ENCODE measurements at regions not wholly inside any gene's neighbourhood (a gene's known extent, or its start where the extent isn't known, plus 50 kb on each side); places are given as distances from the start of the nearest gene placed in this dataset.

DNA sequence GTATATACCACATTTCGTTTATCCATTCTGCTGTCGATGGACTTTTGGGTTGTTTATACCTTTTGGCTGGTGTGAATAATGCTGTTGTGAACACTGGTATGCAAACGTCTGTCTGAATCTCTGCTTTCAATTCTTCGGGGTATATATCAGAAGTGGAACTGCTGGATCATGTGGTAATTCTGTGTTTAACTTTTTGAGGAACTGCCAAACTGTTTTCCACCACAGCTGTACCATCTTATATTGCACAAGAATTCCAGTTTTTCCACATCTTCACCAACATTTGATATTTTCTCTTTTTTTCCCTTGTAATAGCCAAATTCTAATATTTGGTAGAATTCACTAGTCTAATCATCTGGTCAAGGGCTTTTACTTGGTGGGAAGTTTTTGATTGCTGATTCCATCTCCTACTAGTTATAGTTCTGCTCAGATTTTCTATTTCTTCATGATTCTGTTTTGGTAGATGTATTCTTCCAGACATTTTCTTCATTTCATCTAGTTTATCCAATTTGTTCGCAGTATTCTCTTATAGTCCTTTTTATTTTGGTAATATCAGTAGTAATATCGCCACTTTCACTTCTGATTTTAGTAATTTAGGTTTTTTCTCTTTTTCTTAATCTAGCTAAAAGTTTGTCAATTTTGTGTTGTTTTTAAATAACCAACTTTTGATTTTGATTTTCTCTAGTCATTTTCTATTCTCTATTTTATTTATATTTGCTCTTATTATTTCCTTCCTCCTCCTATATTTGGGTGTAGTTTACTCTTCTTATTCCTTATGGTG lies 271.2 kb downstream of the ZEB1 start:
- no peak overlapping the region for H3K4me3 Mint-ChIP-seq
- H3K9me3 Mint-ChIP-seq = peaks cover 10% of the 10 kb centered on the region
- no peak overlapping the region for H3K27ac Mint-ChIP-seq
- no peak for ATAC-seq (replicated peaks)
- no peaks in the 10 kb centered on the region for H3K36me3 Mint-ChIP-seq (ENCODE audit: low read depth)
- peaks cover 34% of the 10 kb centered on the region for H3K27me3 Mint-ChIP-seq
- H3K4me1 Mint-ChIP-seq = no peaks in the 10 kb centered on the region

DNA sequence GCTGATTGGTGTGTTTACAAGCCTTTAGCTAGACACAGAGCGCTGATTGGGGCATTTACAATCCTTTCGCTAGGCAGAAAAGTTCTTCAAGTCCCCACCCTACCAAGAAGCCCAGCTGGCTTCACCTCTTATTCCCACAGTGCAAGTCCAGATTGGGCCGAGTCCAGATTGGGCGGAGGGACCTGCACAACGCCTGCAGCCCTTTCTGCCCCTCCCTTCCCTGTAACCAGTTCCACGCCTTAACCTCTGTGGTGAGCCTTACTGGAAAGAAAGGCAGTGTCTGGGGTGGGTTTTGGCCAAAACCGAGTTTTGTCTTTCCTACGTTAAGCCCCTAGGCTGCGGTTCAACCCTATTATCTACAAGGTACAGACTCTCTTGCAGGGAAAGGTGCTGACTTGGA lies 268.7 kb downstream of the ZEB1 start:
- Mint-ChIP-seq H3K27ac (no peak overlapping the region), H3K9me3 (peaks cover 10% of the 10 kb centered on the region), H3K4me1 (no peaks in the 10 kb centered on the region), H3K27me3 (peaks cover 33% of the 10 kb centered on the region), H3K4me3 (no peak overlapping the region), H3K36me3 (ENCODE audit: low read depth) (no peaks in the 10 kb centered on the region)
- no peak for ATAC-seq (replicated peaks)

DNA sequence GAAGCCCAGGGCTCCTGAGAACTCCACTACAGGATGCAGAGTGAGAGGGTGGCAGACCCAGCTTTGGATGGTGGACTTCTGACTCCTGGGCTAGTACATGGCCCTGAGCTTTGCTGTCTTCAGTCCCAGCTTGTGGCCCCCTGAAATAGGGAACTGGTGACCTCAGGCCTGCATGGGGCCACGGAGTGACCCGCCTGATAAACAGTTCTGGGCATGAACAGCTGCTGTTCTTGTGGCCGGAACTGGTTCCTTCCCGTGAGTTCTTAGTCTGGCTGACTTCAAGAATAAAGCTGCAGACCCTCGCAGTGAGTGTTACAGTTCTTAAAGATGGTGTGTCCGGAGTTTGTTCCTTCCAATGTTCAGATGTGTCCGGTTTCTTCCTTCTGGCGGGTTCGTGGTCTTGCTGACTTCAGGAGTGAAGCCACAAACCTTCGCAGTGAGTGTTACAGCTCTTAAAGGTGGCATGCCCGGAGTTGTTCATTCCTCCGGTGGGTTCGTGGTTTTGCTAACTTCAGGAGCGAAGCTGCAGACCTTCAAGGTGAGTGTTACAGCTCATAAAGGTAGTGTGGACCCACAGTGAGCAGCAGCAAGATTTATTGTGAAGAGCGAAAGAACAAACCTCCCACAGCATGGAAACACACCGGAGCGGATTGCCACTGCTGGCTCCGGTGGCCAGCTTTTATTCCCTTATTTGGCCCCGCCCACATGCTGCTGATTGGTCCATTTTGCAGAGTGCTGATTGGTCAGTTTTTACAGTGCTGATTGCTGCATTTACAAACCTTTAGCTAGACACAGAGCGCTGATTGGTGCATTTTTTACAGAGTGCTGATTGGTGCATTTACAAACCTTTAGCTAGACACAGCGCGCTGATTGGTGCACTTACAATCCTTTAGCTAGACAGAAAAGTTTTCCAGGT lies 268.0 kb downstream of the ZEB1 start:
- Mint-ChIP-seq H3K9me3 (peaks cover 6% of the 10 kb centered on the region), H3K4me1 (no peaks in the 10 kb centered on the region), H3K27ac (no peak overlapping the region), H3K4me3 (peak overlapping the region; percentile 12), H3K27me3 (peaks cover 29% of the 10 kb centered on the region), H3K36me3 (ENCODE audit: low read depth) (no peaks in the 10 kb centered on the region)
- no peak for ATAC-seq (replicated peaks)

DNA sequence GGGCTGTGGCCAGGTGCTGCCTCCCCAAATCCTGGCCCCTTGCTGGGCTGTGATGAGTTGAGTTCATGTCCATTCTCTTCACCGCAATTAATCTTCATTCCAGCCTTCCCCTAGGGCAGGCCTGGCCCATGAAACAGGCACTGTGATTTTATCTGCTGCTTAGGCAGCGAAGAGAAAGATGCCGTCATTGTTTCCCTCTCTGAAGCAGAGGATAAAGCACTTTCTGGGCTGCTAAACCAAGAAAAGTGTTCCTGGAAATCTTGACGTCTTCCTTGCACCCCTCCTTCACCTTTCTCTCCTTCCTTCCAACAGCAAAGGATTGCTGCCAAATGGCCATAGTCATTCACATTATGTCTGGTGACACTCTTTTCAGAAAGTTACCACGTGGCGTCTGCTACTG lies 265.9 kb downstream of the ZEB1 start:
- Mint-ChIP-seq H3K27me3 (peaks cover 19% of the 10 kb centered on the region), H3K4me1 (no peaks in the 10 kb centered on the region), H3K36me3 (ENCODE audit: low read depth) (no peaks in the 10 kb centered on the region), H3K27ac (no peak overlapping the region), H3K9me3 (no peaks in the 10 kb centered on the region), H3K4me3 (no peak overlapping the region)
- no peak for ATAC-seq (replicated peaks)

DNA sequence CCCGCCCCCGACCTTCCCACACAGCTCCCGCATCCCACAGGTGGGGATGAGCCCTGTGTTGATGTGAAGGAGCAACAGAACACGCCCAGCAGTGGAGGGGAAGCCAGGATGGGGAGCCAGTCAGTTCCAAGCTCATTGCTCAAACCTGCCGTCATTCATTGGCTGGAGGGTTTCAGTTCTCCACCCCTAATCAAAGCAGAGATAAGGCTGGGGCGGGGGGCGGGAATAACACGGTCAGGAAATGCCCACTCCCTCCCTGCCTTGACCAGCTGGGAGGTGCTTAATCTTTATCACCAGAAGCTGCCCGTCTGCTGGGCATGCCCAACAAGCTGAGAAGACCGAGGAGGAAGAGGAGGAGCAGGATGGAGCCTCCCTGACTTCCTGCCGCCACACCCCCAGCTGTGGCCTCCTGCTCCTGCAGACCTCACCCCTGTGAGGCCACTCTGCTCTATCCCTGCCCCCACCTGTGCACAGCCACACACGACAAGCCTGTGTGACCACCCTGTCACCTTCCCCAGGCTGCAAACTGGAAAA lies 265.1 kb downstream of the ZEB1 start:
- no peak overlapping the region for H3K4me3 Mint-ChIP-seq
- no peaks in the 10 kb centered on the region for H3K9me3 Mint-ChIP-seq
- H3K27me3 Mint-ChIP-seq = peaks cover 18% of the 10 kb centered on the region
- H3K4me1 Mint-ChIP-seq = no peaks in the 10 kb centered on the region
- ATAC-seq (replicated peaks) = no peak
- no peaks in the 10 kb centered on the region for H3K36me3 Mint-ChIP-seq (ENCODE audit: low read depth)
- no peak overlapping the region for H3K27ac Mint-ChIP-seq

DNA sequence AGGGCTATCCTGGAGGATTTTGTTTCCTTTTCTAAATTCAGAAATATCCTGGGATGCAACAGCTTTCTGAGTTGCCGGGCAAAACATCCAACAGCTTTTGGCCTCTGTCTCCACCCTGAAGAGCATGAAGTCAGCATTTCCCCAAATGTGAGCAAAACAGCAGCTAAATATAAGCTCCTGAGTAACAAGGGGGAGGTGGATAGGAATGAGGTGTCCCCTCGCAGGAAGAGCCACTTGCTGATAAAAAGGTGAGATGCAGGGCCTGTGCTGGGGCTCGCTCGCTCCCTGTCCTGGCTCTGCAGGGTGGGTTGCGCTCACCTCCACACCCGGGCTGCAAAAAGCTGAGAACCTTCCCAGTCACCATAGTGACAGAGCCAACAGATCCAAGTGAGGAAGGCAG lies 264.3 kb downstream of the ZEB1 start:
- no peak overlapping the region for H3K27ac Mint-ChIP-seq
- H3K4me1 Mint-ChIP-seq = peaks cover 4% of the 10 kb centered on the region
- H3K27me3 Mint-ChIP-seq = peaks cover 18% of the 10 kb centered on the region
- no peak overlapping the region for H3K4me3 Mint-ChIP-seq
- no peaks in the 10 kb centered on the region for H3K36me3 Mint-ChIP-seq (ENCODE audit: low read depth)
- no peak for ATAC-seq (replicated peaks)
- peaks cover 3% of the 10 kb centered on the region for H3K9me3 Mint-ChIP-seq

DNA sequence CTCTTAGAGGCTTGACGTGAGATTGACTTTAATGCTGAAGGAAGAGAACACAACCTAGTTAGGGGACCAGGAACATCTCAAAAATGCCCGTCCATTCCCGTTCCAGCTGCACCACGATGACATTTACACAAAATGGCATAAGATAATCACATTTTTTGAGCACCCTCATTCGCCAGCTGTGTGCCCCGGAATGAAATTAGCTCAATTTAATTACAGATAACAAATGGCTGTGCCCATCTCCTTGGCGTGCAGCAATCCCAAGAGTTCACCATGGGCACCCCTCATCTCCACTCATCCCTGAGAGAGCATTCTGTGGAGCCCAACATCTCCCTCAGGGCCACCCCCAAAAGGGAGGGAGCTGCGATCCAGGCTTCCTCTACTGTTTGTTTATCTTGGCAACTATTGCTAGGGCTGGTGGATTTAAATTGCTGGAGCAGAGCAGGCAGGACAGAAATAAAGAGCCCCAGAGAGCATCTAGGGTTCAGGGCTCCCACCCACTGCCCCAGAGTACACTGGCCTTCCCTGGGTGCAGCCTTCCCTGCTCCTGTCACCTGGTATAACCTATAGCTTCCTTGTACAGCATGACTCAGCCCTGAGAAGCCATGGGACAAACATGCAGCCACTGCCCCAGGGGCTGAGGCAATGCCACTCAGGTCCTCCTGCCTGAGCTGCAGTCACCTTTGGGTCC lies 263.5 kb downstream of the ZEB1 start:
- Mint-ChIP-seq H3K4me3 (no peak overlapping the region), H3K36me3 (ENCODE audit: low read depth) (no peaks in the 10 kb centered on the region), H3K27ac (no peak overlapping the region), H3K4me1 (peaks cover 5% of the 10 kb centered on the region), H3K27me3 (peaks cover 15% of the 10 kb centered on the region), H3K9me3 (peaks cover 4% of the 10 kb centered on the region)
- ATAC-seq (replicated peaks) = no peak

DNA sequence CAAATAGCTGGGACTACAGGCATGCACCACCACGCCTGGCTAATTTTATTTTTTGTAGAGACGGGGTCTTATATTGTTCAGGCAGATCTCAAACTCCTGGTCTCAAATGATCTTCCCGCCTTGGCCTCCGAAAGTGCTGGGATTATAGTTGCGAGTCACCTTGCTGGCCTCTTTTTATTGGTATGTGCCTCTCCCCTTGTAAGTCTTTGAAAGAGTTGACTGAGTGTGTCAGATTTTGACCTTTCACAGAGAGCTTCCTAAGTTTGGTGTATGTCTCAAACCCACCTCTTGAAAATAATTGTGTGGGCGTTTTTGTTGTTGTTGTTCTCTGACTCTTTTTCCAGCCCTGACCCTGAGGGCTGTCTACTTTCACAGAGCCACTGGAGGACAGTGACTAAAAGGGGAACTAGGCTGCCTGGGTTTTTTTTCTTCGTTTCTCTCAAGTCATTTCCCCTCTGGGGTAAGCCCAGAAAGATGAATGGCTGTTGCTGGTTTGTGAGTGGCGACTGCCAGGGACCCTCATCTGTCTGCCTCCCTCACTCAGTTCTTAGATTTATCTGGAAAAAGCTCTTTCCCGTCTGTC lies 262.8 kb downstream of the ZEB1 start:
- H3K36me3 Mint-ChIP-seq (ENCODE audit: low read depth) = no peaks in the 10 kb centered on the region
- H3K4me1 Mint-ChIP-seq = peaks cover 5% of the 10 kb centered on the region
- no peak overlapping the region for H3K4me3 Mint-ChIP-seq
- peak; percentile 24 for ATAC-seq (replicated peaks)
- H3K27ac Mint-ChIP-seq = no peak overlapping the region
- H3K9me3 Mint-ChIP-seq = peaks cover 4% of the 10 kb centered on the region
- H3K27me3 Mint-ChIP-seq = peaks cover 8% of the 10 kb centered on the region

DNA sequence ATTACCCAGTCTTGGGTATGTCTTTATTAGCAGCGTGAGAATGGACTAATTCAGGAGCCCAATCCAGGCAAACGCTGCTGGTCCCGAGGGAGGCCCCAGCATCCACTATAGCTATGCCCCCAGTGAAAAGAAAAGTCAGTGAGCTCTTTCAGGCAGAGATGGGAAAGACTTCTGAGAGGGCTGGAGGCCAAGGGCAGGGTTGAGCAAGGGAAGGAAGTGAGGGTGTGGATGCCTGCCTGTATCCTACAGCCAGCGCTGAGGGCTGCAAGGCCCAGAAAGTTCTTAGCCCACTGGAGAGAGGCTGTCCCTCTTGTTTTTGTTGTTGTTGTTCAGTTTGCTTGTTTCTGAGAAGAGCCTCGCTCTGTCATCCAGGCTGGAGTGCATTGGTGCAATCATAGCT lies 261.6 kb downstream of the ZEB1 start:
- peaks cover 5% of the 10 kb centered on the region for H3K4me1 Mint-ChIP-seq
- H3K9me3 Mint-ChIP-seq = peaks cover 4% of the 10 kb centered on the region

More for the DNA sequence above, 261.6 kb downstream of the ZEB1 start:
- ATAC-seq (replicated peaks) = no peak
- H3K27me3 Mint-ChIP-seq = peaks cover 8% of the 10 kb centered on the region
- H3K36me3 Mint-ChIP-seq (ENCODE audit: low read depth) = no peaks in the 10 kb centered on the region
- H3K4me3 Mint-ChIP-seq = no peak overlapping the region
- no peak overlapping the region for H3K27ac Mint-ChIP-seq
